ENCODE measurements at regions not wholly inside any gene's neighbourhood (a gene's known extent, or its start where the extent isn't known, plus 50 kb on each side); places are given as distances from the start of the nearest gene placed in this dataset.
"Not testable (repeated sequence)": the region's sequence is repeated elsewhere in the genome, so short reads cannot be mapped to it uniquely, and the experiment has no call there.

DNA sequence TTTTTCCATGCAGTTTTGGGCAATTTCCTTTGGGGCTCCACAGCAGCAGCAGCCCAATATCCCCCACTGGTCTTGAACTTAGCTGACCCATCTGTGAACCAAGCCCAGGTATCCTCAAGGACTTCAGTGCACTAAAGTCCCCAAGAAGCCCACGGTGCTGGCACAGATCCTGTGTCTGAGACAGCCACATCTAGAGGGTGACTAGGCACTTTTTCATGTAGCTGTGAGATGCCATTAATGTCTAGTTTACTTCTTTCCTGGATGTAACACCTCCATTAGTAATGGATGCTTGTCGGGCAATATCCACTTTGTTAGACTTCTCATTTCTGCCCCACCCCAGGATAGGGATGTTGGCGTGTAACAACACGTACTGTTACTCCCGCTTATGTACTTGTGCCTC lies 117.9 kb downstream of the GPCPD1 start:
- DNase-seq, result no peak

GRCh38 chr20:5491455-5491854 lies 119.4 kb downstream of the GPCPD1 start:
- DNase-seq, result no peak

DNA sequence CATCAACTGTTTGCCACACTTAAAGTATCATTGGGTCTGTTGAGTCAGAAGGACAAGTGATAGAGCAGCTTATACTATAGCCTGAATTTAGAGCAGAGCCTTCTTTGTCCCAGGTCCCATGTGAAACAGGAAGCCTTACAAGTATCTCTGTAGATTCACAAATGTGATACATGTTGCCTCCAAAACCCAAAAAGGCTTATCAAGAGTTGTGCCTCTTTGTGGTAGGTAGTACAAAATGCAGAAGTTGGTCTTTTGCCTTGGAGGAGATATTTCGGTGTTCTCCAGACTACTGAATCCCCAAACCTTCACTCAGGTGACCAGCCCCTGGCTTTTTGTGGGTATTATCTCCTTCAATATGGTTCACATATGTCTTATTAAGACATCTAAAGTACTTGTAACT lies 121.2 kb downstream of the GPCPD1 start:
- DNase-seq, result no peak

DNA sequence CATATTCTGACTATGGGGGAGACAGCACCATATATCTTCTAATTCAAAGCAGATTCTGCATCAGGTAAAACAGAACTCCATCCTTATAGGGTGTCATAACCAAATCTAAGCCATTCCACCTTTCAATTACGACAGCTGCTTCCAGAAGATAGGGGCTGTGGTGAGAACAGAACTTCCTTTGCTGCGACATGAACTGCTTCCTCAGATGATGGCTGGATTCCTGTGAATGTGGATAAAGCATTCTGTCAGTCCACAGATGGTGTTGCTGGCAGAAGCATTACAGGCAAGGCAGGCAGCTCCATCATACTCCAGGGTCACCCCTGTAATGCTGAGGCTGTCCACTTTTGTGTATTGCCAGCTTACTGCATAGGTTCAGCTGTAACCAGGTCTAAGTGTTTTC lies 122.0 kb downstream of the GPCPD1 start:
- no peak for DNase-seq

DNA sequence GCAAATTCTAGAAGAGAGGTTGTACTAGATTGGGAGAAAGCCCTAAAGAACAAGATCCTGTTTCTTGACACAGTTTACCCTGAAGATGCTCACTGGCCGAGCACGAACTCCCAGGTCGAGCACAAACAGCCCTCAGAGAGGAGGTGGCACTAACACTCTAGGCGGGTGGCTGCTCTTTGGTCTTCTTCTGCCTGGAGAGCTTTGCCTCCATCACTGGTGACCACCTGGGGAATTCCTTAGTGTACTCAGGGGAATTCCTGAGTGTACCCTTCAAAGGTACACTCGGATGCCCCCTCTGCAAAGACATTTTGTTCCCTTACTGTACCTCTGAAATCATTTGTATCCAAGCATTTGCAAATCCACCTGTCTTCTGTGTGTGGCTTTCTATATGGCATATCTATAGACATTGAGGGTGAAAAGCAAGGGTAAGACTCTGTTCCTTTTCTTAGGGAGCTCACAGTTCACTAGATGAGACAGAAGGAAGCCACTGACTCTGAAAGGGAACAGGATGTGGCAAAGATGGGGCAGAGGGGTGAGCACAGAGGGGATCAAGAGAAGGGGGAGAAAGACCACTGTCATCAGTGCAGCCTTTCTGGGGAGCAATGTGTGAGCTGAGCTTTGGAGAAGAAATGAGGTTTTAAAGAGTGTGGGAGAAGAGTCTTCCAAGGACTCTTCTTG lies 124.3 kb downstream of the GPCPD1 start:
- no peak for DNase-seq

GRCh38 chr20:5484926-5485325 lies 125.9 kb downstream of the GPCPD1 start:
- DNase-seq, result no peak

DNA sequence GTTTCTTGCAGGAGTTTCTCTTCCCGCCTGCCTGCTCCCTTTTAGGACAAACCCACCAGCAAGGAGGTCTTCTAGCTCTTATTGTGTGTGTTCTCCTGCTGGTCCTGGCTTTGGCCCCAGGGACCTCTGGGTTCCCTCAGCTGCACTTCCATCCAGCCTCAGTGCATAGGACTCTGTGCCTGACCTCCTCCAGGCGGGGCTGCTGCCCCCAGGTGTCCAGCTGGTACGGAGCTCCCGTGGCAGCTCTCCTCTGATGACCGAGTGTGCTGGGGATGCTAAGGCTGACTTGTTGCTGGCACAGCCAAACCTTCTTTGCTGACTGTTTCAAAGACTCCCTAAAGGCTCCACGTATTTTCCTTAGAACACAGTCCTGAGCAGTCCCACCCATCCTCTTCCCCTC lies 126.5 kb downstream of the GPCPD1 start:
- DNase-seq, result no peak

DNA sequence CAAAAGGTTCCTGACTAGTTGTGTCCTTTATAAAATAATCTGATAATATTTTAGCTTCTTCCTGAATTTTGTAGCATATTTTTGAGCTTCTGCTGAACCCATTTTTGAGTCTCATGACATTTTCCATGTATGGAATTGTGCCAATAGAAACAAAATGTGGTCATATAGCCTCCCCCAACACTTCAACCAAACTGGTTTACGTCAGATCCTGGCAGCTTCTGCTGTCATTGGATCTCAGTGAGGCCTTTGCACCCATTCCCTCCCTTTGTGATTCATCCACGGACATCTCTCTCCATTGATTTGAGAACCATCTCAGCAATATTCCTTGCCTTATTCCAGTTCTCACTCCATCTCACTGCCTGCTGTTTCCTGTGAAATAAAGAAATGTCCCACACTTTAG lies 128.0 kb downstream of the GPCPD1 start:
- no peak for DNase-seq

DNA sequence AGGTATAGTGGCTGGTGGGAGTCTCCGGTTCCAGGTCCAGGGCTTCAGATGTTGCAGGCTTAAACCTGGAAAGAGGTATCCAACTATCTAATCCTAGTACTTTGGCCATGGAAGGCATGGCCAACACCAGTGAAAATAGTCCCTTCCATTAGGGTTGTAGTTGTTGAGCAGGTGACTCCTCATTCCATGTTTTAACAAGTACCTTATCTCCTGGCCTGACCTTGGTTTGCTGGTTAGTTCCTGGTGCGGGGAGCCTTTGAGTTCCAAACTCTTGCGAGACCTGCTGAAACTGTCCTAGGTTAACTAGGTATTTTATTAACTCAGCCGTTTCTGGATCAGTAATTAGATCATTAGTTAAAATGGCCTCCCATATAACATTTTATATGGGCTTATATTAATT lies 128.9 kb downstream of the GPCPD1 start:
- no peak for DNase-seq

DNA sequence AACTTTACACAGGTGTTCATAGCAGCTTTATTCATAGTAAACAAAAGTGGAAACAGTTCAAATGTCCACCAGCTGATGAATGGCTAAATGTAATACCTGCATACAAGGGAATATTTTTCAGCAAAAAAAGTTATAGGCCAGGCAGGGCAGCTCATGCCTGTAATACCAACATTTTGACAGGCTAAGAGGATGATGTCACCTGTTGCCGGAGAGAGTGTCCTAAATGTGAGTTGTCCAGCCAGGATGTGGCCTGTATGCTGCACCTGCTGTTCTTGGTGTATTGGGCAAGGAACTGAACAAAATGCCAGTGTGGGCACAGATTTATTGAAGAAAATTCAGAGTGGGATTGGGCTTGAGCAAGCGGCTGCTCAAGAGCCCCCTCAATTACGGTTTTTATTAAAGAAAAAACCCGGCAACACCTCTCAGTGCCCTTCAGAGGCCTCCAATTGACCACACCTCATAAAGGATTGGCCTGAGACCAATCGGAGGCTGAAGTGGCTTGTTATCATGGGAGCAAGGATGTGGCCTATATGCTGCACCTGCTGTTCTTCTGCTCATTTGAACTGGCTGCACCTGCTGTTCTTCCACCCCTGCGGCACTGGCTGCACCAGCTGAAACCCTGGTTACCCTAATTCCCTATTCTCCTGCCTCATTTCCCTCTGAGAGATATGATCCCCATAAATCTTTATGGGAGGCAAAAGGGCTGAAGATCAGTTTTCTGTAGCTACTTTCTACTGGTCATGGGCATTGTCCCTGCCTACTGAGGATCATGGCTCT lies 129.8 kb downstream of the GPCPD1 start:
- DNase-seq, result no peak

- DNase-seq, result no peak
Observed at GRCh38 chr20:5474646-5475550, 135.9 kb downstream of the GPCPD1 start.

DNA sequence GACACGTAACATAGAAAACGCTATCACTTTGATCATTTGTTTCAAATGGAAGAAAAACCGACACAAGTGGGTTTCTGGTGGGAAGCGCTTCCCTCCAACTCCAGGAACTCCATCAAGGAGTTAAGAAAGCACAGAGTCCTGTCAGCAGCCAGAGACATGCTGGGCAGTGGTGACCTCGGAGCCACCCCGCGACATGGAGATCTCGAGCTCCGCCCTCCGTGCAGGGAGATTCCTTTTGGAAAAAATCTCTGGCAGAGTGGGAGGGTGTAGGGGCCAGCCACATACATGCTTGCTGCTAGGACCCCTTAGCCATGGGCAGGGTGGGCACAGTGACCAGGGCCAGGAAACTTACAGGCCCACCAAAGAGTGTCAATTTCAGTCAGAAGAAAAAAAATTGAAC lies 138.9 kb downstream of the GPCPD1 start:
- not testable (repeated sequence) for DNase-seq

DNA sequence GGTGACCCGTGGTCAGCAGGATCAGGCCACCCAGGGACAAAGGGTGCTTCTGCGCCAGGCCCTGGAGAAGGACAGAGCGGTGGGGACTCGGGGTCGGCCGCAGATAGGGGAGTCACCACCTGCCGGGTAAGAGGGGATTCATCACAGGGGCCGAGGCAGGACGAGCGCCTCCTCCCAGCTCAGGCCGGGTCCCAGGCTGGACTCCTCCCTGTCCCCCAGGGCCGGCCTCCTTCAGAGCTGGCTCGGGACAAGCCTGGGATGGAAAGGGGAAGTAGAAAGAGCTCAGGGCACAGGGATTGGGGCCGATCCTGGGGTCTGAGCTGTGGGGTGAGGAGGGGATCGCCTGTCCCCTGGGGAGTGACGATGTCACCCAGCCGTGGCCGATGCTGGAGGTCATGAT lies 139.4 kb downstream of the GPCPD1 start:
- DNase-seq, result no peak

DNA sequence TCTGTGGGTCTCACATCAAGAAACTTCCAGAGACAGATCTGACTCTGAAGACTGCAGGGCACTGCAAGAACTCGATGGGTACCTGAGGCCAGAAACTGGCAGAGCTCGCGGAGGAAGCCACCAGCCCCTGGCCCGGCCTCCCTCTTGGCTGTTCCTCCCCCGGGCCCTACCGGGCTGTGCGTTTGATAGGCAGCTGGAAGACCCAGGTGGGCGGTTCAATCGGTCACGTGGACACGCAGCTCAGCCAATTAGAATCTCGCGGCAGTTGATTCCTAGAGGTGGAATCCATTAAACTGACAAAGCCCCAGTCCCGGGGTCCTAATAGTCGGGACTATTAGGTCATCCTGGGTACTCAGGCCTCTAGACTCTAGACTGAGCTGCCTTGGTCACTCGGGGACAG lies 139.9 kb downstream of the GPCPD1 start:
- DNase-seq, result no peak

- DNase-seq, result no peak
Observed at GRCh38 chr20:5470458-5470857, 140.3 kb downstream of the GPCPD1 start.

DNA sequence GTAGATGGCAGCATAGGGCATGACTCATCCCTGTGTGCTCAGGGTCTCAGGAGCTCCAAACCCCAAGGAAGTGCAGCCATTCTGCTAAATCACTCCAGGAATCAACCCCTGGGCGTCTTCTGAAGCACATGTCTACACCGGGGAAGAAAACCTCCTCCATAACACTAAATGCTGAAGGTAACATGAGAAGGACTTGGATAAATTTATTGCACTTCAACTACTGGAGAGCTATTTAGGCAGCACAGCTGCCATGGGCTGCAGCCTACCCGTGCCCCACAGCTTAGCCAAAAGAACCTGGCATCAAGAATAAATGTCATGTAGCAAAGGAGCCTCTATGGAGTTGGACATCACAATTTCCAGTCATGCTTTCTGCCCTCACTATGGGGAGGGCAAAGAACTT lies 141.7 kb downstream of the GPCPD1 start:
- DNase-seq, result no peak

DNA sequence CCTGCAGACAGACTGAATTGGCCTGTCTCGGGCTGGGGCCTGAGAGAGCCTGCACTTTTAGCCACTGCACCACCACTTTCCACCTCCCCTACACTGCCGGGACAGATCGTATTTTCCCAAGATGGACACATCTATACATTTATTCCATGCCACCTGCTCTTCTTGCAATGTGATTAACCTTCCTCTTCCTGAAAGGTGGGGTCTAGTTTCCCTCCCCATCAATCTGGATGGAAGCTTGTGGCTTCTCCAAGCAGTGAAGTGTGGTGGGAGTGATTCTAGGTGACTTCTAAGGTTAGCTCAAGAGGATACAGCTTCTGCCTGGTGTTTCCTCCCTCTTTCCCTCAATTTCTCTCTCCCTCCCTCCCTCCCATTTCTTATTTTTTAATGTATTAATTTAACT lies 143.7 kb downstream of the GPCPD1 start:
- no peak for DNase-seq

GRCh38 chr20:5465604-5465927 lies 145.2 kb downstream of the GPCPD1 start:
- no peak for DNase-seq

DNA sequence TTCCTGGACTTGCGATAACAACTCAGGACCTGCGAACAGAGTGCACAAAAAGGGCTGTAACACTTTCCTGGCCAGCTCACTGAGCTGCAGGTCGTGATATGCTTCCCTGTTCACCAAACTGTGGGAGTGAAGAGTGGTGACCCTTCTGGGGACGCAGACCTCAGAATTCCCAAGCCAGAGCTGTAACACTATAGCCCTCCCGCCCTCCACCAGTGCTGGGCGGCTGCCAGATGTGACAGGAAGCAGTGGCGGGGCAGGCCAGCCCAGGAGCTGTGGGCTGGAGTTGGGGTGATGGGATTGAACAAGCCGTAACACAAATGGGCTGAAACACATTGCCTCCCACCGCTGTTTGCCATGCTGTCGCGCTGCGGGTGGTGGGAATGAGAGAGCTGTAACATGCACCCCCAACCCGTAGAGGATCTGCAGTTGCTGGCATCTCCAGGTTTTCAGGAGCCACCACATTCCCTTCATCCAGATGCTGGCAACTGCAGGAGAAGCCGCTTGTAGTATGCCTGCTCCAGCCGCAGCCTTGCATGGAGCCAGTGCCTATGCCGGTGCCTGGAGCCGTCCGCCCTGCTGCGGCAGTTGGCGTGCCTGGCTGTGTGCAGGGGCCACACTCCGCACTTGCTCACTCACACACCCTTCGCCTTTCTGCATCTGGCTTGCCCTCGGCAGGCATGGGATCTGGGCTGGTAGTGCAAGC lies 145.8 kb downstream of the GPCPD1 start:
- no peak for DNase-seq

DNA sequence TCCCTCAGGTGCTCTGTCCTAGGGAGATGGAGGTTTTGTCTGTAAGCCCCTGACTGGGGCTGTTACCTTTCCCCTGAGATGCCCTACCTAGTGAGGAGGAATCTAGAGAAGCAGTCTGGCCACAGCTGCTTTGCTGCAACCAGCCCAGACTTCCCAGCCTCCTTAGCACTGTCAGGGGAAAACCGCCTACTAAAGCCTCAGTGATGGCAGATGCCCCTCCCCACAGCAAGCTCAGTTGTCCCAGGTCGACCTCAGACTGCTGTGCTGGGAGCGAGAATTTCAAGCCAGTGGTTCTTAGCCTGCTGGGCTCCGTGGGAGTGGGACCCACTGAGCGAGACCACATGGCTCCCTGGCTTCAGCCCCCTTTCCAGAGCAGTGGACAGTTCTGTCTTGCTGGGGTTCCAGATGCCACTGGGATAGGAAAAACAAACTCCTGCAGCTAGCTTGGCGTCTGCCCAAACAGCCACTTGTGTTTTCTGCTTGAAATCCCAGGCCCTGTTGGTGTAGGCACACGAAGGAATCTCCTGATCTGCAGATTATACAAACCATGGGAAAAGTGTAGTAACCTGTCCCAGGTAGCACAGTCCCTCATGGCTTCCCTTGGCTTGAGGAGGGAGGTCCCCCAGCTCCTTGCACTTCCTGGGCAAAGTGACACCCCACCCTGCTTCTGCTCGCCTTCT lies 146.4 kb upstream of the PROKR2 start:
- no peak for DNase-seq

DNA sequence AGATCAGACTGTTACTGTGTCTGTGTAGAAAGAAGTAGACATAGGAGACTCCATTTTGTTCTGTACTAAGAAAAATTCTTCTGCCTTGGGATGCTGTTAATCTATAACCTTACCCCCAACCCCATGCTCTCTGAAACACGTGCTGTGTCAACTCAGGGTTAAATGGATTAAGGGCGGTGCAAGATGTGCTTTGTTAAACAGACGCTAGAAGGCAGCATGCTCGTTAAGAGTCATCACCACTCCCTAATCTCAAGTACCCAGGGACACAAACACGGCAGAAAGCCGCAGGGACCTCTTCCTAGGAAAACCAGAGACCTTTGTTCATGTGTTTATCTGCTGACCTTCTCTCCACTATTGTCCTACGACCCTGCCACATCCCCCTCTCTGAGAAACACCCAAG lies 137.0 kb upstream of the PROKR2 start:
- DNase-seq, result not testable (repeated sequence)

DNA sequence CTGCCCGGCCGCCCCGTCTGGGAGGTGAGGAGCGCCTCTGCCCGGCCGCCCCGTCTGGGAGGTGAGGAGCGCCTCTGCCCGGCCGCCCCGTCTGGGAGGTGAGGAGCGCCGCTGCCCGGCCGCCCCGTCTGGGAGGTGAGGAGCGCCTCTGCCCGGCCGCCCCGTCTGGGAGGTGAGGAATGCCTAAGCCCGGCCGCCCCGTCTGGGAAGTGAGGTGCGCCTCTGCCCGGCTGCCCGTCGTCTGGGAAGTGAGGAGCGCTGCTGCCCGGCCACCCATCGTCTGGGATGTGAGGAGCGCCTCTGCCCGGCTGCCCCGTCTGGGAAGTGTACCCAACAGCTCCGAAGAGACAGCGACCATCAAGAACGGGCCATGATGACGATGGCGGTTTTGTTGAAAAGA lies 136.6 kb upstream of the PROKR2 start:
- DNase-seq, result not testable (repeated sequence)
